GM19238 (cell line): ENCODE measurements at regions not wholly inside any gene's neighbourhood (a gene's known extent, or its start where the extent isn't known, plus 50 kb on each side); places are given as distances from the start of the nearest gene placed in this dataset.
"Not testable (repeated sequence)": the region's sequence is repeated elsewhere in the genome, so short reads cannot be mapped to it uniquely, and the experiment has no call there.

Source experiments
- DNase-seq: peaks from one replicate; pipeline ENCODE4 v3.0.0; 2011; ENCODE audit warnings: low spot score; ENCODE audit not compliant: insufficient read length

DNA sequence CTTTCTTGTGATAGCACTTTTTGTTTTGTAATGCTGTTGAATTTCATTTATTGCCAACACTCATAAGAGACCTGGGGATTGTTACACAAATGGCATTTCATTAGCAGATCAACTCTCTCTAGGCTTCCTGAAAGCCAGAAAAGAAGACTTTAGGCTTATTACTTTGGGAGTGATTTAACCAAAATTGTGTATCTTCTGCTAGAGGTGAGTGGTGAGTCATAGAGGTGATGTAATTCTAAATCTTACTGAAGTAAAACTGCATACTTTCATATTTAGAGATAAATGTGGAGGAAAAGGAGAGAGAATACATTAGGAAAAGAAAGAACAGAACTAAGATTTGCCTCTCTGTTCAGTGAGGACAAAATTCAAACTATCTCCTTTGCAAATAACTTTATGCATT, 304.7 kb upstream of the RGS17 start:
- no peak for DNase-seq

- no peak for DNase-seq
These were observed 294.5 kb upstream of the RGS17 start for GRCh38 chr6:153425536-153425935.

DNA sequence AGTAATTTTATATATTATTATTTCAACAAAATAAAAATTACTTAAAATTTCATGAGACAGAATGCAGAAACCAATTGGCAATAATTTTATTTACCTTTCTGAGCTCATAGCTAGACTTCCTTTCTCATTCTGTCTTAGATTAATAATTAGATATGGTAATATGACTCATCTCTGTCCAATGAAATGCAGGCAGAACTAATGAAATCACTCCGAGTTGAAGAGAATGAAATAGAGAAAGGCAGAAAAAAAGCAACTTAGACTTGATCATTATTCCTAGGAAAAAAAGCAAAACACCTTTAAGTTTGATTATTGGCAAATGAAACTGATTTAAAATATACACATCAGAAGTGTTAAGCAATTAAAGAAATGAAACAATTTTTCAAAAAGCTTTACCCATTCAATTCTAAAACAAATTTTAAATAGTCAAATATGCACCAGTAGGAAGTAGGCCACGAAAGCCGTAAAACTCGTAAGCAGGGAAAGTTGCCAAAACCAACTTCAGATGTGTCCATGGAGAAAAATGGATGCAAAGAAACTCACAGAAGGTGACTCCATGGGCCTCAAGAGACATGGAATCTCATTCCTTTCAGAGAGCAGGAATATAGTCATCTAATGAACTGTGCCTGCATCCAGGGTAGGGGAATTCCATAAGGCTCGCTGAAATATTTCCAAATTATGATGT, 293.8 kb upstream of the RGS17 start:
- DNase-seq: no peak

GRCh38 chr6:153412519-153412918, 281.4 kb upstream of the RGS17 start:
- no peak for DNase-seq

DNA sequence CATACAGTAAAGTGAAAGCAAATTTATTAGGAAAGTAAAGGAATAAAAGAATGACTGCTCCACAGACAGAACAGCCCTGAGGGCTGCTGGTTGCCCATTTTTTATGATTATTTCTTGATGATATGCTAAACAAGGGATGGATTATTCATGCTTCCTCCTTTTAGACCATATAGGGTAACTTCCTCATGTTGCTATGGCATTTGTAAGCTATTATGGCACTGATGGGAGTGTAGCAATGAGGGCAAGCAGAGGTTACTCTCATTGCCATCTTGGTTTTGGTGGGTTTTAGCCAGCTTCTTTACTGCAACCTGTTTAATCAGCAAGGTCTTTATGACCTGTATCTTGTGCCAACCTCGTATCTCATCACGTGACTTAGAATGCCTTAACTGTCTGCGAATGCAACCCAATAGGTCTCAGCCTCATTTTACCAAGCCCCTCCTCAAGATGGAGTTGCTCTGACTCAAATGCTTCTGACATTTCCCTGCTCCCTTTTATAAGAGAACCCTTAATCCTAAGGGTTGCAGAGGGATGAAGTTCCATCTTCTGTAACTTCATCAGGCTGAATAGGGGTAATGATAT, 280.1 kb upstream of the RGS17 start:
- no peak for DNase-seq

GRCh38 chr6:153405931-153406330, 274.8 kb upstream of the RGS17 start:
- DNase-seq: no peak

- no peak for DNase-seq
These were observed 270.7 kb upstream of the RGS17 start for GRCh38 chr6:153401751-153402150.

GRCh38 chr6:153392156-153392555, 261.1 kb upstream of the RGS17 start:
- DNase-seq: no peak

DNA sequence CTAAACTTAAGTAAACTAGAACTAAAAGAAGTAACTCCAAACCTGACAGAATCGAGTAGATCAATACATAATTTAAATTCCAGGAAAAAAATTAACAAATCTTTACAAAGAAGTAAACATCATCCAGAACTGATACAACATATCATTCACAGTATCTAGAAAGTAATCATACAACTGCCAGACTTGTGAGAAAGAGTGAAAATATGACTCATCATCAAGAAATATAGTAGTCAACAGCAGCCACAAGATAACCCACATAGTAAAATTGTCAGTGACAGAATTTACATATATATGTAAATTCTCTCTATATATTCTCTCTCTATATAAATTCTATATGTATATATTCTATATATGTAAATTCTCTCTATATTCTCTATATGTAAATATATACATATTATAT, 242.8 kb upstream of the RGS17 start:
- DNase-seq: no peak

GRCh38 chr6:153368131-153368530, 237.0 kb upstream of the RGS17 start:
- DNase-seq: no peak

- DNase-seq: no peak
These were observed 235.9 kb upstream of the RGS17 start for GRCh38 chr6:153367021-153367420.

- DNase-seq: no peak
These were observed 226.3 kb upstream of the RGS17 start for GRCh38 chr6:153357391-153357790.

DNA sequence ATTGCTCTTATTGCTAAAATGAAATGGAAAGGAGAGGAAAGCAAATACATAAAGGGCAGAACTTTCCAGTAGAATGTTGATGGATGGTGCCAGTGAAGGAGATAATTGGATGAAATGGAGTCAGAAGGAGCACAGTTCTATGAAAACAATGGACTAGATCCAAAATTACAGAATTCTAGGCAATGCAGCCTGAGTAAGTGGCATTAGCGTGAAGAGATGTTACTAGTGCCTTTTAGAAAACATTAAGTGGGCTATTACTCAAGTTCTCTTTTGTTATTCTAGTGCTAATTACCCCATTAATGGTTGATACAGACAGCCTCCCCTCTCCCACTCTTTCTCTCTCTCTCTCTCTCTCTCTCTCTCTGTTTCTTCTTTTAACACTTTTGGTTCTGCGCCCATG, 209.5 kb upstream of the RGS17 start:
- no peak for DNase-seq

GRCh38 chr6:153334121-153334520, 203.0 kb upstream of the RGS17 start:
- DNase-seq: no peak

DNA sequence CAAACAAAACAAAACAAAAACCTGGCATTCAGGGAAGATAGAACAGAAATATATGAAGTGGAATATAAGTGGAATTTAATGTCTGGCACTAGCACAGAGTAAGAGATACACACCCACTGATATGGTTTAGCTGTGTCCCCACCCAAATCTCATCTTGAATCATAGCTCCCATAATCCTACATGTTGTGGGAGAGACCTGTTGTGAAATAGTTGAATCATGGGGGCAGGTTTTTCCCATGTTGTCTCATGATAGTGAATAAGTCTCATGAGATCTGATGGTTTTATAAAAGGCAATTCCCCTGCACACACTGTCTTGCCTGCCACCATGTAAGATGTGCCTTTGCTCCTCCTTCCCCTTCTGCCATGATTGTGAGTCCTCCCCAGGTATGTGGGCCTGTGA, 200.1 kb upstream of the RGS17 start:
- DNase-seq: not testable (repeated sequence)

DNA sequence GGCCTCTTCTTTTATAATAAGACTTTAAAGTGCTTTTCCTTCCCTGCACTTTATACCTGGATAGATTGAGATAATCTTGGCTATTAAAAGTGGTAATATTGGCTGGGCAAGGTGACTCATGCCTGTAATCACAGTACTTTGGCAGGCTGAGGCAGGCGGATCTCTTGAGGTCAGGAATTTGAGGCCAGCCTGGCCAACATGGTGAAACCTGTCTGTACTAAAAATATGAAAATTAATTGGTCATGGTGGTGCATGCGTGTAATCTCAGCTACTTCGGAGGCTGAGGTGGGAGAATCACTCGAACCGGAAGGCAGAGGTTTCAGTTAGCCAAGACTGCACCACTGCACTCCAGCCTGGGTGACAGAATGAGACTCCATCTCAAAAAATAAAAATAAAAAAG, 197.1 kb upstream of the RGS17 start:
- no peak for DNase-seq

GRCh38 chr6:153325661-153326060, 194.6 kb upstream of the RGS17 start:
- DNase-seq: no peak

DNA sequence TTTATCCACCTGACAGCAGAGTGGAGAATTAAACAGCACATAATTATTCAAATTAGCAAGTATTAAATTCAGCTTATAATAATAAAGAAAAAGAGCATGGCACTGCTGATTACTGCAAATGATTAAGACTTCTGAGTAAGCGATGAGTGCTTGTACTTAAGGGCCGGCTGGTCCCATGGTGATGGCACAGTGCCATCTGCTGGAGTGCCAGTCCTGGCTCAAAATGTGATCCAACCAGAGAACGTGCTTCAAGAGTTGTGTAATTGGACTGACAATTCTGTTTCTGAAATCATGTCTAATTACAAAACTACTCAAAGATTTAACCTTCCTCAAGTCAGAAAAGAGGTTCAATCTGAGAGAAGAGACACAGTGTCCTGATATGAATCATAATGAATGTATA, 181.6 kb upstream of the RGS17 start:
- no peak for DNase-seq

DNA sequence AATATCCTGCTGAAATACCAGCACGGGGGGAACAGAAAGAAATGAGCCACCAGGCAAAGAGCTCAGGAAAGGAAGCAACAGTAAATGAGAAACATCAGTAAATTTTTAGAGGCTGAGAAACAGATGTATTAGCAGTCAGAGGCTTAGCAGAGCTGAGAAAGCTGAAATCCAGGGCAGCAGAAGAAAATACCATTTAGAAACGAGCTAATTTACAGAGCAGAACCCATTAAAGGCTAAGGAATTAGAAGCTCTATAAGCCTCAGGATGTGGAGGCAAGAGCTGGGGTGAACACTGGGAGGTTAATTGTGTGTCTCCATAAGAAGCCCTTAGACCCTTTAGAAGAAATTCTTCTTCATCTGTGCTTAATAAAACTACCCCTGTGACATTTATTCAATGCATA, 178.6 kb upstream of the RGS17 start:
- no peak for DNase-seq

- DNase-seq: no peak
These were observed 171.1 kb upstream of the RGS17 start for GRCh38 chr6:153302133-153302532.

- DNase-seq: no peak
These were observed 170.5 kb upstream of the RGS17 start for GRCh38 chr6:153301602-153302001.

DNA sequence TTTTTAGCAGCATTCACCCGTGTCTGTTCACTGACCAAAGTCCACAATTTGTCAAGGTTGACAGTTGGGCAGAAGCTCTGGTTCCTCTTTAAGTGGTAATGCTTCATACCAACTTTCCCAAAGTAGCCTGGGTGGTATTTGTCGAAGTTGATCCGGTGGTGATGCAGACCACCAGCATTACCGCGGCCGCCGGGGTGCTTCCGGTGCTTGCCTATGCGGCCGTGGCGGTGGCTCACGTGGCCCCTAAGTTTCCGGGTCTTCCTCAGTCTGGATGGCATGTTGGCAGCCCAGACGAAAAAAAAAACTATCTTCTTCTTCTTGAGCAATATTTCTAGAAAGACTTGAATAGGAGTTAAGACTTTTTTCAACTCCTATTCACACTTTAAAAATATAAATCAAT, 151.4 kb upstream of the RGS17 start:
- not testable (repeated sequence) for DNase-seq

GRCh38 chr6:153275997-153276396, 144.9 kb upstream of the RGS17 start:
- no peak for DNase-seq
